CD4-positive, alpha-beta T cell (primary cell): ENCODE measurements at regions not wholly inside any gene's neighbourhood (a gene's known extent, or its start where the extent isn't known, plus 50 kb on each side); places are given as distances from the start of the nearest gene placed in this dataset.
"Not testable (repeated sequence)": the region's sequence is repeated elsewhere in the genome, so short reads cannot be mapped to it uniquely, and the experiment has no call there.

Source experiments
- ATAC-seq: fragments of 200-7000 bp; cut with Tn5 transposase; one replicate; pipeline ENCODE4 v1.10.0; 2022; ENCODE audit warnings: mild to moderate bottlenecking; ENCODE audit not compliant: poor library complexity
- CTCF ChIA-PET: fragments of 350-600 bp; sonication (Branson Sonifier 250); formaldehyde crosslinking; loops from one replicate; lab custom pipeline; 2021; ENCODE audit warnings: antibody characterized with exemption, inconsistent platforms; lab: Charles Lee
- POLR2A ChIA-PET: fragments of 350-600 bp; sonication (Branson Sonifier 250); formaldehyde crosslinking; loops from one replicate; lab custom pipeline; 2021; ENCODE audit warnings: antibody characterized with exemption, inconsistent platforms; lab: Charles Lee
- DNase-seq, 14 experiments: peaks; one replicate each; pipeline ENCODE4 v3.0.0-alpha.2; 2013 to 2020; ENCODE audit warnings: mixed read lengths in 2 of 14
- H3K27ac ChIP-seq, 2 donors: one replicate each; pipeline versions ENCODE4 v1.5.1 to v1.7.0; 2013; ENCODE audit warnings: low read length in 2 of 2, low read depth in 1 of 2, mild to moderate bottlenecking in 1 of 2
- H3K27me3 ChIP-seq, 2 experiments: 1 replicate in 1 of 2; 2 replicates in 1 of 2; pipeline versions ENCODE4 v1.6.1 to v1.7.0; 2013; ENCODE audit warnings: low read length in 2 of 2, control low read depth in 1 of 2, mild to moderate bottlenecking in 1 of 2, moderate library complexity in 1 of 2; ENCODE audit not compliant: insufficient read depth in 2 of 2, control insufficient read depth in 1 of 2
- H3K36me3 ChIP-seq: one replicate; pipeline ENCODE4 v1.6.1; 2013; ENCODE audit warnings: low read length, control low read depth; ENCODE audit not compliant: insufficient read depth
- H3K4me1 ChIP-seq: one replicate; pipeline ENCODE4 v1.6.1; 2013; ENCODE audit warnings: low read length, control low read depth; ENCODE audit not compliant: insufficient read depth
- H3K4me3 ChIP-seq: one replicate; pipeline ENCODE4 v1.5.1; 2013; ENCODE audit warnings: mild to moderate bottlenecking, low read length, moderate library complexity
- H3K9me3 ChIP-seq, 2 experiments: 1 replicate in 1 of 2; 2 replicates in 1 of 2; pipeline versions ENCODE4 v1.6.1 to v1.7.0; 2013; ENCODE audit warnings: low read length in 2 of 2, mild to moderate bottlenecking in 2 of 2, control low read depth in 1 of 2, moderate library complexity in 1 of 2; ENCODE audit not compliant: control insufficient read depth in 1 of 2, insufficient read depth in 1 of 2
- H3K27ac Mint-ChIP-seq: one replicate; pipeline ENCODE4 v1.8.0; 2020; ENCODE audit warnings: mixed read lengths
- H3K27me3 Mint-ChIP-seq: one replicate; pipeline ENCODE4 v1.8.0; 2021; ENCODE audit warnings: mixed read lengths
- H3K36me3 Mint-ChIP-seq: one replicate; pipeline ENCODE4 v1.8.0; 2021; ENCODE audit warnings: low read depth, mixed read lengths
- H3K4me1 Mint-ChIP-seq: one replicate; pipeline ENCODE4 v1.8.0; 2021; ENCODE audit warnings: low read depth, mixed read lengths
- H3K4me3 Mint-ChIP-seq: one replicate; pipeline ENCODE4 v1.8.0; 2020; ENCODE audit warnings: mild to moderate bottlenecking, mixed read lengths
- H3K9me3 Mint-ChIP-seq: one replicate; pipeline ENCODE4 v1.8.0; 2020; ENCODE audit warnings: mixed read lengths
- intact Hi-C, 2 experiments: fragments of 100-400 bp; cut with DNase I in 1 of 2; cut with micrococcal nuclease in 1 of 2; formaldehyde crosslinking; loops; one replicate each; pipeline versions ENCODE4 v1.15.1 to v1.9.0; 2023 to 2025; cut with DNase I, micrococcal nuclease
- TF ChIP-seq, protein P1 (sequence below): fragments of 200-600 bp; IDR thresholded peaks from one replicate; pipeline ENCODE4 v1.8.0; 2022; ENCODE audit warnings: antibody characterized with exemption, mild to moderate bottlenecking

DNA sequence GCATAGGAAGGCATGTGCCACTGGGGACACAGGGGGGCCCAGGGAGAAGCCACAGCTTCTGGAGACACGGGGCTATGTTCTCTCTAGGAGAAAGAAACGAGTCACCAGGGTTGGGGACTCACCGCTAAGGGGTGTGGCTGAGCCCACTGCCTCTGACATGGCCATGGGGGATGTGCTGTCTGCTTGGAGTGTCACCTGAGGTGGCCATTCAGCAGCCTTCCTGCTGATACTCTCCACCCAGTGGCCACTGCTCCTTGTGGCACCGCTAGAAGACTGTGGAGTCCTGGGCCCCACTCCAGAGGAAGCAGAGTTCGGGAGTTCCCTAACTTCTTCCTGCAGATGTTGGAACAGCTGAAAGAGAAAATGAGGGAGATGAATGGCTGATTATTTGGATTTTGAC, 91.2 kb upstream of the SLC45A1 start:
- H3K27me3 Mint-ChIP-seq = peaks cover 31% of the 10 kb centered on the region
- H3K9me3 ChIP-seq = peaks cover 7 to 9% of the 10 kb centered on the region in 2 experiments
- ChIA-PET POLR2A (no interaction called here), CTCF (no interaction called here)
- H3K27me3 ChIP-seq = peaks cover 3 to 4% of the 10 kb centered on the region in 2 experiments
- H3K36me3 Mint-ChIP-seq = no peaks in the 10 kb centered on the region
- no peaks in the 10 kb centered on the region for H3K9me3 Mint-ChIP-seq
- intact Hi-C loops = no loop called here
- H3K4me3 Mint-ChIP-seq = no peak overlapping the region
- H3K27ac ChIP-seq = no peak overlapping the region
- H3K4me3 ChIP-seq = no peak overlapping the region
- DNase-seq (no peak), ATAC-seq (no peak)
- H3K4me1 ChIP-seq = peaks cover 4% of the 10 kb centered on the region
- H3K4me1 Mint-ChIP-seq = peaks cover 6% of the 10 kb centered on the region
- H3K36me3 ChIP-seq = no peaks in the 10 kb centered on the region
- H3K27ac Mint-ChIP-seq = no peak overlapping the region
- TF ChIP-seq, protein P1, sequence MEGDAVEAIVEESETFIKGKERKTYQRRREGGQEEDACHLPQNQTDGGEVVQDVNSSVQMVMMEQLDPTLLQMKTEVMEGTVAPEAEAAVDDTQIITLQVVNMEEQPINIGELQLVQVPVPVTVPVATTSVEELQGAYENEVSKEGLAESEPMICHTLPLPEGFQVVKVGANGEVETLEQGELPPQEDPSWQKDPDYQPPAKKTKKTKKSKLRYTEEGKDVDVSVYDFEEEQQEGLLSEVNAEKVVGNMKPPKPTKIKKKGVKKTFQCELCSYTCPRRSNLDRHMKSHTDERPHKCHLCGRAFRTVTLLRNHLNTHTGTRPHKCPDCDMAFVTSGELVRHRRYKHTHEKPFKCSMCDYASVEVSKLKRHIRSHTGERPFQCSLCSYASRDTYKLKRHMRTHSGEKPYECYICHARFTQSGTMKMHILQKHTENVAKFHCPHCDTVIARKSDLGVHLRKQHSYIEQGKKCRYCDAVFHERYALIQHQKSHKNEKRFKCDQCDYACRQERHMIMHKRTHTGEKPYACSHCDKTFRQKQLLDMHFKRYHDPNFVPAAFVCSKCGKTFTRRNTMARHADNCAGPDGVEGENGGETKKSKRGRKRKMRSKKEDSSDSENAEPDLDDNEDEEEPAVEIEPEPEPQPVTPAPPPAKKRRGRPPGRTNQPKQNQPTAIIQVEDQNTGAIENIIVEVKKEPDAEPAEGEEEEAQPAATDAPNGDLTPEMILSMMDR = no peak

DNA sequence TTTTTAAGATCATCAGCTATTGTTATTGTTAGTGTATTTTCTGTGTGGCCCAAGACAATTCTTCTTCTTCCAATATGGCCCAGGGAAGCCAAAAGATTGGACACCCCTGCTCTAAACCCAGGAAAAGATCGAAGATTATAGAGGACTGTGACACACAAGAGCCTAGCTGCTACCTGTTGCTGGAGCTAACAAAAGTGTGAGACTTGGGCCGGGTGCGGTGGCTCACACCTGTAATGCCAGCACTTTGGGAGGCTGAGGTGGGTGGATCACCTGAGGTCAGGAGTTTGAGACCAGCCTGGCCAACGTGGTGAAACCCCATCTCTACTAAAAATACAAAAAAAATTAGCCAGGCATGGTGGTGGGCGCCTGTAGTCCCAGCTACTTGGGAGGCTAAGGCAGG, 91.9 kb upstream of the SLC45A1 start:
- intact Hi-C loops, H3K27ac Mint-ChIP-seq, ATAC-seq, H3K4me3 ChIP-seq, H3K27ac ChIP-seq, POLR2A ChIA-PET, DNase-seq, H3K9me3 Mint-ChIP-seq, H3K9me3 ChIP-seq, H3K36me3 ChIP-seq, H3K36me3 Mint-ChIP-seq, H3K4me3 Mint-ChIP-seq, H3K4me1 ChIP-seq, H3K4me1 Mint-ChIP-seq, H3K27me3 ChIP-seq, CTCF ChIA-PET: not testable (repeated sequence)
- peaks cover 35% of the 10 kb centered on the region for H3K27me3 Mint-ChIP-seq

- intact Hi-C loops = no loop called here
- no peak for DNase-seq
- Histone ChIP-seq H3K27me3 (peaks cover 9 to 13% of the 10 kb centered on the region in 2 experiments), H3K4me1 (peaks cover 4% of the 10 kb centered on the region), H3K36me3 (no peaks in the 10 kb centered on the region), H3K27ac (no peak overlapping the region), H3K4me3 (no peak overlapping the region), H3K9me3 (peaks cover 7 to 9% of the 10 kb centered on the region in 2 experiments)
- H3K27me3 Mint-ChIP-seq = peaks cover 53% of the 10 kb centered on the region
- POLR2A ChIA-PET = no interaction called here
- no peak for ATAC-seq
- TF ChIP-seq, protein P1 = no peak
- no peaks in the 10 kb centered on the region for H3K36me3 Mint-ChIP-seq
- CTCF ChIA-PET = no interaction called here
- peaks cover 6% of the 10 kb centered on the region for H3K4me1 Mint-ChIP-seq
- no peaks in the 10 kb centered on the region for H3K9me3 Mint-ChIP-seq
- no peak overlapping the region for H3K27ac Mint-ChIP-seq
- no peak overlapping the region for H3K4me3 Mint-ChIP-seq
Observed at GRCh38 chr1:8223526-8223925, 94.4 kb upstream of the SLC45A1 start.

DNA sequence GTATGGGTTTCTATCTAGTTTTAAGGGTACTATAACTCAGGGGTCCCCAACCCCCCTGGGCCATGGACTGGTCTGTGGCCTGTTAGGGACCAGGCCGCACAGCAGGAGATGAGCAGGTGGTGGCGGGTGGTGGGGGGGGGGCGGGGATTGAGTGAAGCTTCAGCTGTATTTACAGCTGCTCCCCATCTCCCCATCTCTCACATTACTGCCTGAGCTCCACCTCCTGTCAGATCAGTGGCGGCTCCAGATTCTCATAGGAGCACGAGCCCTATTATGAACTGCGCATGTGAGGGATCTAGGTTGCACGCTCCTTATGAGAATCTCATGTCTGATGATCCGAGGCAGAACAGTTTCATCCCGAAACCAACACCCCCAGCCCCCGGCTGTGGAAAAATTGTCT, 95.1 kb upstream of the SLC45A1 start:
- peaks cover 6% of the 10 kb centered on the region for H3K4me1 Mint-ChIP-seq
- no peak overlapping the region for H3K27ac ChIP-seq
- H3K36me3 ChIP-seq = no peaks in the 10 kb centered on the region
- peaks cover 7 to 9% of the 10 kb centered on the region in 2 experiments for H3K9me3 ChIP-seq
- H3K4me3 Mint-ChIP-seq = no peak overlapping the region
- peaks cover 7% of the 10 kb centered on the region for H3K4me1 ChIP-seq
- peaks cover 16 to 20% of the 10 kb centered on the region in 2 experiments for H3K27me3 ChIP-seq
- no peak for DNase-seq
- POLR2A ChIA-PET = no interaction called here
- no peaks in the 10 kb centered on the region for H3K9me3 Mint-ChIP-seq
- H3K36me3 Mint-ChIP-seq = no peaks in the 10 kb centered on the region
- no peak overlapping the region for H3K4me3 ChIP-seq
- CTCF ChIA-PET = no interaction called here
- peaks cover 54% of the 10 kb centered on the region for H3K27me3 Mint-ChIP-seq
- intact Hi-C loops = no loop called here
- ATAC-seq = no peak
- TF ChIP-seq, protein P1 = no peak
- H3K27ac Mint-ChIP-seq = no peak overlapping the region
